A673 (cell line): ENCODE measurements at regions not wholly inside any gene's neighbourhood (a gene's known extent, or its start where the extent isn't known, plus 50 kb on each side); places are given as distances from the start of the nearest gene placed in this dataset.

Experiments used
- BruUV-seq: library from RNA; stranded (reverse); fragments of 400-500 nt; replicated peaks from 2 replicates; lab custom pipeline; 2021; lab: Mats Ljungman, UMichigan
- CTCF ChIA-PET: fragments of 300-600 bp; sonication (Branson Sonifier 250); formaldehyde crosslinking; loops from one replicate; lab custom pipeline; 2022; ENCODE audit warnings: antibody characterized with exemption; lab: Charles Lee
- POLR2A ChIA-PET: fragments of 300-600 bp; sonication (Branson Sonifier 250); formaldehyde crosslinking; loops from one replicate; lab custom pipeline; 2022; ENCODE audit warnings: antibody characterized with exemption; ENCODE audit not compliant: low non-redundant PET; lab: Charles Lee
- DNase-seq: peaks from one replicate; pipeline ENCODE4 v3.0.0-alpha.2; 2015; ENCODE audit warnings: low spot score
- H3K27ac ChIP-seq: fragments of 200-600 bp; sonication (generic); 2 replicates; pipeline ENCODE4 v1.5.1; 2016; ENCODE audit warnings: mixed run types, low read depth, mild to moderate bottlenecking, mixed read lengths, antibody characterized with exemption, low read length; ENCODE audit not compliant: poor library complexity, severe bottlenecking
- H3K27me3 ChIP-seq: fragments of 200-600 bp; sonication (generic); replicated peaks from 2 replicates; pipeline ENCODE4 v1.6.1; 2017; ENCODE audit warnings: mixed run types, low read depth, mild to moderate bottlenecking, mixed read lengths, antibody characterized with exemption, low read length; ENCODE audit not compliant: insufficient read depth, poor library complexity
- H3K36me3 ChIP-seq: fragments of 200-600 bp; sonication (generic); 2 replicates; pipeline ENCODE4 v1.6.1; 2016; ENCODE audit warnings: mixed run types, mild to moderate bottlenecking, mixed read lengths, antibody characterized with exemption, low read length; ENCODE audit not compliant: insufficient read depth, poor library complexity, severe bottlenecking
- H3K4me1 ChIP-seq: fragments of 200-600 bp; sonication (generic); 2 replicates; pipeline ENCODE4 v1.6.1; 2017; ENCODE audit warnings: mixed run types, mild to moderate bottlenecking, mixed read lengths, antibody characterized with exemption, low read length; ENCODE audit not compliant: insufficient read depth, poor library complexity, severe bottlenecking
- H3K4me3 ChIP-seq: fragments of 200-600 bp; sonication (generic); 2 replicates; pipeline ENCODE4 v1.5.1; 2016; ENCODE audit warnings: low read depth, mixed run types, mild to moderate bottlenecking, mixed read lengths, low read length; ENCODE audit not compliant: poor library complexity, severe bottlenecking
- H3K9me3 ChIP-seq: fragments of 200-600 bp; sonication (generic); 2 replicates; pipeline ENCODE4 v1.6.1; 2016; ENCODE audit warnings: mixed run types, low read depth, mild to moderate bottlenecking, mixed read lengths, antibody characterized with exemption, low read length; ENCODE audit not compliant: poor library complexity, severe bottlenecking
- EZH2 ChIP-seq: fragments of 200-600 bp; sonication (generic); IDR thresholded peaks from 2 replicates; pipeline ENCODE4 v1.6.1; 2017; ENCODE audit warnings: borderline replicate concordance, low read depth, mild to moderate bottlenecking, mixed read lengths, antibody characterized with exemption, low read length; ENCODE audit not compliant: poor library complexity, severe bottlenecking
- intact Hi-C: fragments of 100-400 bp; cut with micrococcal nuclease; formaldehyde crosslinking; loops from one replicate; pipeline ENCODE4 v1.10.0; 2022; ENCODE audit not compliant: unreplicated experiment
- TF ChIP-seq, protein P1 (sequence below): fragments of 300-800, 200-600 bp; sonication (generic); conservative IDR thresholded peaks from 2 replicates; pipeline ENCODE4 v1.5.1; 2017; ENCODE audit warnings: low read depth, mild to moderate bottlenecking, antibody characterized with exemption, low read length, moderate library complexity, mixed read lengths

DNA sequence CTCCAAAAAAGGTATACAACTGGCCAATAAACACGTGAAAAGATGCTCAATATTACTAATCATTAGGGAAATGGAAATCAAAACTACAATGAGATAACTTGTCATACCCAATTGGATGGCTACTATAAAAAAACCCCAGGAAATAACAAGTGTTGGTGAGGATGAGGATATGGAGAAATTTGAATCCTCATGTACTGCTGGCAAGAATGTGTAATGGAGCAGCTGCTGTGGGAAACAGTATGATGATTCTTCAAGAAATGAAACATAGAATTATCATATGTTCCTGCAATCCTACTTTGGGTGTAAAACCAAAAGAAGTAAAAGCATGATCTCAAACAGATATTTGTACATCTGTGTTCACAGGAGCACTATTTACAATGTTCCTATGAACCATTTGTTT lies 67.4 kb downstream of the RPLP1 start:
- intact Hi-C loops = loop anchor here (5.0 kb wide), 1 partner anchor 207 kb away; no protein-coding TSS in a partner anchor

DNA sequence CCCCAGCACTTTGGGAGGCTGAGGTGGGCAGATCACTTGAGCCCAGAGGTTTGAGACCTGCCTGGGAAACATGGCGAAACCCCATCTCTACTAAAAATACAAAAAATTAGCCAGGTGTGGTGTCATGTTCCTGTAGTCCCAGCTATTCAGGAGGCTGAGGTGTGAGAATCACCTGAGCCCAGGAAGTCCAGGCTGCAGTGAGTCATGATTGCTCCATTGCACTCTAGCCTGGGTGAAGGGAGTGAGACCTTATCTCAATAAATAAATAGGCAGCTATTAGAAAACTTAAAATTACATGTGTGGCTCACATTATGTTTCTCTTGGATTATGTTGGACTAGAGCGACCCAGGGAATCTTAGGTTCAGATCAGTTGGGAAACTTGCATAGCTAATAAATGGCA lies 69.7 kb downstream of the RPLP1 start:
- Histone ChIP-seq H3K9me3 (no peaks in the 10 kb centered on the region), H3K27ac (no peak overlapping the region), H3K27me3 (peaks cover 3% of the 10 kb centered on the region), H3K4me1 (no peaks in the 10 kb centered on the region), H3K36me3 (no peaks in the 10 kb centered on the region), H3K4me3 (no peak overlapping the region)
- no peak for TF ChIP-seq EZH2
- TF ChIP-seq, protein P1, sequence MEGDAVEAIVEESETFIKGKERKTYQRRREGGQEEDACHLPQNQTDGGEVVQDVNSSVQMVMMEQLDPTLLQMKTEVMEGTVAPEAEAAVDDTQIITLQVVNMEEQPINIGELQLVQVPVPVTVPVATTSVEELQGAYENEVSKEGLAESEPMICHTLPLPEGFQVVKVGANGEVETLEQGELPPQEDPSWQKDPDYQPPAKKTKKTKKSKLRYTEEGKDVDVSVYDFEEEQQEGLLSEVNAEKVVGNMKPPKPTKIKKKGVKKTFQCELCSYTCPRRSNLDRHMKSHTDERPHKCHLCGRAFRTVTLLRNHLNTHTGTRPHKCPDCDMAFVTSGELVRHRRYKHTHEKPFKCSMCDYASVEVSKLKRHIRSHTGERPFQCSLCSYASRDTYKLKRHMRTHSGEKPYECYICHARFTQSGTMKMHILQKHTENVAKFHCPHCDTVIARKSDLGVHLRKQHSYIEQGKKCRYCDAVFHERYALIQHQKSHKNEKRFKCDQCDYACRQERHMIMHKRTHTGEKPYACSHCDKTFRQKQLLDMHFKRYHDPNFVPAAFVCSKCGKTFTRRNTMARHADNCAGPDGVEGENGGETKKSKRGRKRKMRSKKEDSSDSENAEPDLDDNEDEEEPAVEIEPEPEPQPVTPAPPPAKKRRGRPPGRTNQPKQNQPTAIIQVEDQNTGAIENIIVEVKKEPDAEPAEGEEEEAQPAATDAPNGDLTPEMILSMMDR = no peak
- DNase-seq = no peak
- BruUV-seq = no TSS peak
- ChIA-PET POLR2A (no interaction called here), CTCF (no interaction called here)
- intact Hi-C loops = loop anchor here (5.0 kb wide), 1 partner anchor 205 kb away; no protein-coding TSS in a partner anchor

More for the DNA sequence above, 67.4 kb downstream of the RPLP1 start:
- ChIA-PET POLR2A (no interaction called here), CTCF (no interaction called here)
- Histone ChIP-seq H3K9me3 (no peaks in the 10 kb centered on the region), H3K27ac (no peak overlapping the region), H3K27me3 (peaks cover 3% of the 10 kb centered on the region), H3K36me3 (no peaks in the 10 kb centered on the region), H3K4me3 (no peak overlapping the region), H3K4me1 (no peaks in the 10 kb centered on the region)
- no TSS peak for BruUV-seq
- TF ChIP-seq EZH2 = no peak
- TF ChIP-seq, protein P1 = no peak
- DNase-seq = no peak

- H3K4me3 ChIP-seq = no peak overlapping the region
- H3K27ac ChIP-seq = no peak overlapping the region
- DNase-seq = peak; percentile 86
- ChIA-PET CTCF (no interaction called here), POLR2A (interaction anchor here (0.6 kb wide), 1 partner anchor 1821 kb away, joined by 3 read pairs; no protein-coding TSS in a partner anchor)
- BruUV-seq = no TSS peak
- H3K4me1 ChIP-seq = no peaks in the 10 kb centered on the region
- TF ChIP-seq, protein P1 = peak; percentile 89
- TF ChIP-seq EZH2 = no peak
- intact Hi-C loops = loop anchor here (5.0 kb wide), 1 partner anchor 204 kb away; no protein-coding TSS in a partner anchor
- H3K36me3 ChIP-seq = no peaks in the 10 kb centered on the region
- H3K27me3 ChIP-seq = peaks cover 3% of the 10 kb centered on the region
- no peaks in the 10 kb centered on the region for H3K9me3 ChIP-seq
These were observed 70.7 kb downstream of the RPLP1 start for GRCh38 chr15:69523010-69524001.
